ENCODE measurements at regions not wholly inside any gene's neighbourhood (a gene's known extent, or its start where the extent isn't known, plus 50 kb on each side); places are given as distances from the start of the nearest gene placed in this dataset.

DNA sequence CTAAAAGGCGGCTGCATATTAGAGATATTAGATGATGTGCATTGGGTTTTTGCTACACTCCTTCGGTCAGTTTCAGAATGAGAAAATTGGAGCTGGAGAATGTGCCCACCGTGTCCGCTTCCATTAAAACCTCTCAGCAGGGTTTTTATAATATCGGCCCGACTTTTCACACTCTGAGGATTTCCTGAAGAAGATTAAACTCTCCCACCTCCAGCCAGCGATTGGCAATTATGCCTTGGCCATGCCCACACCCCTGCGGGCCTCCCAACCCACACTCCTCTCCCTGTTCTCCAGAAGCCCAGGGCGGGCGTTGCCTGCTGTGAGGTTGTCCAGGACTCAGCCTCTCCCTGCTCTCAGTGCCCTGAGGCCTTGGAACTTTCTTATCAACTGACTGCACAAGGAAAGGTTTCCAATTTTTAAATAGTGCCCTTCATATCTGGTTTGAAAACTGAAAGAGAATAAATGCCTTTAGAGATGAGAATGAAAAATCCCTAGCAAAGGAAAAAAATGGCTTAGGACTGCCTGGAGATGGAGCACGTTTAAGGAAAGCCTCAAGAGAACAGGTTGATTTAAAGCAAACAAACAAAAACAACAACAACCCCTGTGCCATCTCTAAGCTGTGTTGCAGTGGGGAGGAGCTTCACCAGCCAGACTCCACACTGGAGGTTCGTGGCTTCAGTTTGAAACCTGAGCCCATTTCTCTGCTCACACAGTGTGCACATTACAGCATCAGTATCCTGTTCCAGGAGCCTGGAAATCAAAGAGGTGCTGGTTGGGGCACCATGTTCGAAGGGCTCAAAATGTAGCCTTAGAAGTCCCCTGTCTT, 292.9 kb downstream of the NSG2 start:
- DNase-seq: no peak

DNA sequence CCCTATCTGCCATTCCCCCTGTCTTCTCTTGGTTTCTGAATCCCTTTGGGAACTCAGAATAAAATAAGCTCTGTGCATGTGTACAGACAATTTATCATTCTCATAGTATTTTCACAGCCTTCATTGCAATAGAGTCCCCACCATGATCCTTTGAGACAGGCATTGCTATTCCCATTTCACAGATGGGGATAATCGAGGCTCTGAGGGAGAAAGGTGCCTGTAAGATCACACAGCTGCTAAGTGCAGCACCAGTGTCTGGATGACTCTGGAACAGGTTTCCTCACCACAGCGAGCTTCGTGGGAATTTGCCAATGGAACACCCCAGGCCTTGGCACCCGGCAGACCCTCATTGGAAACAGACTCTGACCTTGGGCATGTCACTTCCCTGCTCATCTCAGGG, 293.6 kb downstream of the NSG2 start:
- no peak for DNase-seq

- DNase-seq: no peak
Measured at GRCh38 chr5:174340226-174340625, 294.7 kb downstream of the NSG2 start.

DNA sequence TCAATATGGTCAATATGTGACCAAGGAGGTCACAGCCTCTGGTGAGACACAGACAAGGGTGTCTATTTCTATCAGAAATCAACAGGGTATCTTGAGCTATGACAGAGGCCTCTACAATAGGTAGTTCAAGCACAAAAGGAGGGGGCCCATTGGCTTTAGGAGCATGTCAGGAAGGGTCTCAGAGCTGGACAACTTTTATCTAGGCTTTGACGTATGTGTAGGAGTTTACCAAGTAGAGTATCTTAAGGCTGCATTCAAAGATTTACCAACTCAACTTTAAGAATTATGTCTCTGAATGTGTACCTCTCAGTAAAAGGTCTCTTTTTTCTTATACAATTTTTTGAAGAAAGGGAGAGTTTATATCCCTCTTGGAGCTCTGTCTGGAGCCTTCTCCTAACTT, 297.2 kb downstream of the NSG2 start:
- DNase-seq: no peak

DNA sequence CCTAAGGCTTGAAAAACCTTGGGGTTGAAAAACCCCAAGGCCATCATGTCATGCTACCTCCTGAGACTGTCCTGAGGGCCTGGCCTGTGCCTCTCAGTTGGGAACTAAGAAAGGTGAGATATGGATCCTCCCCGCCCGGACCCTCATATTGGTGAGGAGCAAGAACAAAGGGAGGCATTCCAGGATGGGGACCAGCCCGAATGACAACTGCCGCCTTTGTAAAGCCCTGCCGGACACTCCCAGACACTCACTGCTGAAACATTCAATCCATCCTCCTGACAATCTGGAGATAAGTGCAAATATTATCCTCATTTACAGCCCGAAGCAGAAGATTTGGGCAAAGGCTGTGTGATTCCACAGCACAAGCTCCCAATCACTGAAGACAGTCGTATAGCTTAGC, 298.3 kb downstream of the NSG2 start:
- no peak for DNase-seq

DNA sequence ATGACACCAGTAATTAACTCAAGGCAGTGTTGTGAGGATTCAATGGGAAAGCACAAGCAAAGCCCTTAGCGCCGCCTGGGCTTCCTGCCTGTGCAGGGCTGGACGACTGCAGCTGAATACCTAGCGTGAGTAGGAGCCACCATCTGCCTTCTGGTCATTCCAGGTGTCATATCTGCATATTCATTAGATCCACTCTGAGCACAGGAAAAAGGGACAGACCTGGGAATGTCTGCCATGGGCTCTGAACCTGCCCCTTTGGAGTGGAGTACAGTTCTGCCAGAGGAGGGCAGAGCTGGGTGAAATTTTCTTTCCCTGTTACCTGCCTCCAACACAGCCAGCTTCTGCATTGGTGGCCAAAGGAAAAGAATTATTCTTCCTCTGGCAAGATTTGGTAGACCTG, 298.8 kb downstream of the NSG2 start:
- DNase-seq: no peak

DNA sequence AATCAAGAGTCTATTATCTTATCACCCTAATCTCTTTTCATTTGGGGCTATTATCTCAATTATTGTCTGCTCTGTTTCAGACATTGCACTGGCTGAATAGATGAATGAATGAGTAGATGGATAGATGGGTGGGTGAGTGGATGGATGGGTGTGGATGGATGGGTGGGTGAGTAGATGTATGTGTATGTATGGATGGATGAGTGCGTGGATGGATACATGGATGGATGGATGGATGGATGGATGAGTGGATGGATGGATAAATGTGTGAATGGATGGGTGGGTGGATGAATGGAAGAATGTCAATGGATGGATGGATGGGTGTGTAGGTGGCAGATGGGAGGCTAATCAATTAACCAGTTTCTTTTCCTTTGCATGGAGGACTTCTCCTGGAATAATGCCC, 301.7 kb downstream of the NSG2 start:
- DNase-seq: no peak

- DNase-seq: no peak
Measured at GRCh38 chr5:174348311-174348981, 302.9 kb downstream of the NSG2 start.

GRCh38 chr5:174352681-174353080, 307.2 kb downstream of the NSG2 start:
- no peak for DNase-seq

DNA sequence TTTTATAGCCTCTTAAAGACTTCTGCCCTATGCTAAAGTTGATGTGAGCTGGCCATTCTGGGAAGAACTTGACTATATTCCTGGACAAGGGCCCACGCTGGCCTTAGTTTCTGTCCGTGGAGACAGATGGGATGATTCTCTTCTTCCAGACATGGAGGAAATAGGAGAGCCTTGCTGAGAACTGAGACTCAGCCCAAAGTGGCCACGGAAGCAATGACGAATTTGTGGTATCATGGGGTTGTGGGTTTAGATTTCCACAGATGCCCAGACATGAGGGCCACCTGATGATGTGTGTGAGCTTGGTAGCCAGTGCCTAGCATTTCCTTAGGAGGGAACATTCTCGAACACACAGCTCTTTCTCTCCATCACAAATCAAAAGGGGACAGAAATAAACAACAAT, 309.1 kb downstream of the NSG2 start:
- DNase-seq: no peak

- DNase-seq: no peak
Measured at GRCh38 chr5:174355208-174355612, 309.7 kb downstream of the NSG2 start.

GRCh38 chr5:174355995-174356394, 310.5 kb downstream of the NSG2 start:
- no peak for DNase-seq

DNA sequence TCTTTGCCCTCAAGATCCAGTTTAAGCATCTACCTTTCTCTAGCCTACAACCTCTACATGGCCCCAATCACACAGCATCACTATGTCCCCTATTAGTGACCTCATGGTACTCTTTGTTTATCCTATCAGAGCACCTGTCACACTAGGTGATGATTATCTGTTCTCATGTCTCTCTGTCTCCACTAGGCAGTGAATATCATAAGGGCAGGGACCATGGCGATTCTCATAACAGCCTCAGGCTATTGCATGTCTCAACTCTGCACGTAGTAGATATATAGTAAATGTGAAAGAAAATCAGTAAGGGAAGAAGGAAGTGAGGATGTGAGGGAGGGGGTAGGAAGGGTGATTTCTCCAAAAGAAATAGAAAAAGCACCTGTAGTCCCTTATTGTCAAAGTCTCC, 311.0 kb downstream of the NSG2 start:
- DNase-seq: no peak

DNA sequence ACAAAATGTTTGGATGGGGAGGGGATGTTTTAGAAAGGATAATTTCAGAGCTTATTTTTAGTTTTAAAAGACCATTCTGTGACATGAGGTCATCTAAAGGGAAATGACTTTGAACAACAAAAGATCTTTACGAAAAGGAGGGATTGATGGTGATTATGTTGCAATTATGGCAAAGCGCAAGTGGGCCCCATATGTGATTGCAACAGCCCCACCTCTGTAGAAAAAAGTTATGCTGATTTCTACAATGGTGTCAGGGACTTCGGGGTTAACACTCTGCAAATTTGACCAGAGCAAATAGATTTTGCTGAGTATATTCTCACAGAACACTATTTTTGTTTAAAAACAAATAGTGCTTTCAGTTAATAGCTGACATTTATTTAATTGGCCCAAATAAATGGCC, 312.8 kb downstream of the NSG2 start:
- DNase-seq: no peak

DNA sequence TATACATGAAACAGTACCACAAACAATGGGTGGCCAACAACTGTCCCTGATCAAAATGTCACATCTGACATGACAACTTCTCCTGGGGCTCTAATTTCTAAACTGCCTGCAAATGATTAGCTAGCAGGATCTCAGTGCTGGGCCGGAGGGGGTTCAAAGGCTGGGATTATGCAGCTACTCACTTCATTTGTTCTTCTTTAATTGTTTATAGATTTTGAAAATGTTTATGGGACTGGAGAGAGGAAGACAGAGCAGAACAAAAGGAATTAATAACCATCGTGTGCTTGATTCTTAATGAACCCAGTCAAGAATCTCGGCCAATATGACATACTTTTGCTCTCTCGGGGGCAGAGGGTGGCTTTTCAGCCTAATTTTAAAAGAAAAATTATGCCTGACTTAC, 313.6 kb downstream of the NSG2 start:
- no peak for DNase-seq

GRCh38 chr5:174362514-174362913, 317.0 kb downstream of the NSG2 start:
- DNase-seq: no peak

DNA sequence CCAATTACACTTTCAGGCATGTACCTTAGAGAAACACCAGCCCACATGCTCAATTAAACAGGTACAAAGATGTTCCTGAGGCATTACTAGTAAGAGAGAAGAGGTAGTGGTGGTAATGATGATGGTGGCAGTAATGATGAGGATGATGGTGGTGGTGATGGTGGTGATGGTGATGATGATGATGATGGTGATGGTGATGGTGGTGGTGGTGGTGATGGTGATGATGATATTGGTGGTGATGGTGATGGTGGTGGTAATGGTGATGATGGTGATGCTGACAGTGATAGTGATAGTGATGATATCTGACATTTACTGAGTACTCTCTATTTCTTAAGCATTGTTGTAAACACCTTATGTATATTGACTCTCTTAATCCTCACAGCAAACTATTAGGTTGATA, 318.4 kb downstream of the NSG2 start:
- DNase-seq: no peak

DNA sequence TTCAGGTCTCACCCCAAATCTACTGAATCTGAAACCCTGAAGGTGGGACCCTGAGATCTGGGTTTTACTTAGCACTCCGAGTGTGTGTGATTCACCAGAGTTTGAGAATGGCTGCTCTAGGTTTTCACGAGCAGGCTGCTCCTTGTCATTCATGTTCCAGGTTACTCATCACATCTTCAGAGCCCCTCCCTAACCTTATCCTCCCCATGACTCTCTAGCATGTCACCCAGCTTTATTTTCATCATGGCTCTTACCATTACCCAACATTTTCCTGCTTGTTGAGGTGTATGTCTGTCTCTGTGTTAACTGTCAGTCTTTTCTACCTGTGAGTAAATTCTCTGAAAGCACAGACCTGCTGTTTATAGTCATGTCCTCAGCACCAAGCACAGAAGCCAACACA, 319.2 kb downstream of the NSG2 start:
- no peak for DNase-seq

DNA sequence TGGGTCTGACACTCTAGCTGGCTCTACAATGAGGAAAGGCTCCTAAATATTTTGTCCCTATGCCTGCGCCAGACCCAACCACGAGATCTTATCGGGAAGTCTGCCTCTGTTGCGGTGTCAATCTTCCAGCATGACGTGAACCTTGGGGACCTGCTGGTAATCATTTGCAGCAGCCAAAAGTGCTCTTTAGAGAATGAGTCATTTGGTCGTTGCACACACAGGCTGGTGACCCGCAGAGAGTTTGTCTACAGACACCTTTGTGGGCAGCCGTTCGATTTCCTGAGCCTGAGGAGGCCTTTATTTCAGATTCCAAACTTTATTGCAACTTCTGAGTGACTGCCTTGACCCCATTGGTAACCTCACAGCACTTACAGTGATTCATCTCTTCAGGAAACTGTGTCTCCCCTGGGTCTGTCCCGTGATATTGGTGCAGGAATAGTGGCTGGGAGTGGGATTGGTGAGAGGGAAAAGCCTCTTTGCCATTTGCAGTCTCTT, 326.1 kb downstream of the NSG2 start:
- DNase-seq: no peak

DNA sequence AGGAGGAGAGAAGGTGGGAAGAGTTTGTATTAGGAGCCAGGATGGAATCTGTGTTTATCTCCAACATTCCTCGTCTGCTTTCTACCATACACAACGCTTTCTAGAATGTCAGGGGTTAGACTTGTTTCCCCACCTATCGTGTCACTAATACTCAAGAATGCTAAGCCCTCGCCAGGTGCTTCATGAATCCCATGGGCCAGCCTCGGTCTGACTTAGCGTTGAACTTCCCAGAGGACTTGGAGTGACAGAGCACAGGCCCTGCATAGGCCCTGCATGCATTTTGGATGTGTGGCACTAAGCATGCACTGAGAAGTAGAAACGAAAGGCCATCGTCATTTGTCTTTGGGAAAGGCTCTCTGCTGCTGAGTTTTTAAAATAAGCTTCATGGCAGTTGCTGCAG, 328.7 kb downstream of the NSG2 start:
- DNase-seq: no peak

- no peak for DNase-seq
Measured at GRCh38 chr5:174376056-174376455, 330.6 kb downstream of the NSG2 start.

GRCh38 chr5:174376726-174377373, 331.3 kb downstream of the NSG2 start:
- DNase-seq: no peak

DNA sequence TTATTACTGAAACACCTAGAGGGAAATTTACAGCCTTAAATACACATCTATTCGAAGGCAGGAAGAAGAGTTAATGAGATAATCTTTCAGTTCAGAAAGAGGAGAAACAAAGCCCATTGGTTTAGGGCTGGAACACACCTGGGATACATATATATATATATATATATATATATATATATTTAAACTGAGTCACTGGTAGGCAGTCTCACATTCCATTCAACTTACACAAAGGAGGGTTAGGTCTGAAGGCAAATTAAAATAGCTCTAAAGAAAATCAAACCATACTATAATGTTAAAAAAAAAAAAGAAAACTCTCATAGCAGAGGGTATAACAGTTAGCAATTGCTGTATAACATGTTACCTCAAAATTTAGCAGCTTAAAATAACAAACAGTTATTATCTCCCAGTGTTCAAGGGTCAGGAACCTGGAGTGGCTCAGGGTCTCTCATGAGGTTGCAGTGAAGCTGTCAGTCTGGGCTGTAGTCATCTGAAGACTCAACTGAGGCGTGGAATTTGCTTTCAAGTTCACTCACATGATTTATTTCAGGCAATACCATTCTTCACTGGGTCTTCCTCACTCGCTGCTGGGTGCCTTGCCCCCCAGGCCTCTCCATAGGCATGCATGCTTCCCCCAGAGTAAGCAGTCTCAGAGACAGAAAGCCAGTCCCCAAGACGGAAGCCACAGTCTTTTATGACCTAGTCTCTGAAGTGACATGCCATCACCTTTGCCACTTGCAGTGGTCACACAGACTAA, 332.8 kb downstream of the NSG2 start:
- no peak for DNase-seq
